ENCODE measurements at regions not wholly inside any gene's neighbourhood (a gene's known extent, or its start where the extent isn't known, plus 50 kb on each side); places are given as distances from the start of the nearest gene placed in this dataset.

DNA sequence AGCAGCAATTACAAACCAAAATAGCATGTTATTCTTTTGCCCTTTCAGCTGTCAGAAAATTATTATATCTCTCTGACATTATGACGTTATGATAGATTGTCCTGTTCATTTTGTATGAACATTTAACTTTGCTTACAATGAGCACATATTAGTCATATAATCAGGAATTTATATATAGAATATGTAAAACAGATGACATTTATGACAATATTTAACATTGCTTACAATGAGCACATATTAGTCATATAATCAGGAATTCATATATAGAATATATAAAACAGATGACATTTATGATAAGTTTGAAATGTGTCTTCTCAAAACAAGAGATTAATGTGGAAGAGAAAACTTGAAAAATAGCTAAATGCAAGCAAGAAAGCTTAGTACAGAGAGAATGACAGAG lies 1180.2 kb downstream of the CDH12 start:
- H3K27ac ChIP-seq (ENCODE audit: low read length), result no peak overlapping the region
- no peak overlapping the region for H3K4me2 ChIP-seq (ENCODE audit: low read depth, low read length)
- no peaks in the 10 kb centered on the region for H3K27me3 ChIP-seq (replicated peaks; ENCODE audit: insufficient read depth, low read length)
- no peak overlapping the region for H3K9ac ChIP-seq (ENCODE audit: low read length)
- H3F3A ChIP-seq (ENCODE audit: insufficient read depth, low read length), result no peaks in the 10 kb centered on the region
- H3K9me3 ChIP-seq (replicated peaks; ENCODE audit: insufficient read depth, low read length), result no peaks in the 10 kb centered on the region
- TF ChIP-seq EZH2phosphoT487 (IDR thresholded peaks at IDR 0.05; ENCODE audit: low read length) (no peak), EZH2 (optimal IDR thresholded peaks at IDR 0.05; ENCODE audit: low read depth, low read length) (no peak), CTCF (IDR thresholded peaks at IDR 0.05; ENCODE audit: low read length) (no peak)
- H3K36me3 ChIP-seq (replicated peaks; ENCODE audit: insufficient read depth, low read length), result no peaks in the 10 kb centered on the region
- H2AFZ ChIP-seq (ENCODE audit: low read length), result no peak overlapping the region
- 0 out of 2 replicates have a peak, but pooled peaks cover 2% of the 10 kb centered on the region for H3K9me2 ChIP-seq (replicated peaks; ENCODE audit: insufficient read depth, low read length)
- H4K20me1 ChIP-seq (ENCODE audit: insufficient read depth, low read length), result no peaks in the 10 kb centered on the region
- DNase-seq, result no peak
- H3K4me3 ChIP-seq (ENCODE audit: low read length), result no peak overlapping the region
- H3K79me2 ChIP-seq (ENCODE audit: low read length), result no peaks in the 10 kb centered on the region
- no peaks in the 10 kb centered on the region for H3K4me1 ChIP-seq (ENCODE audit: low read length)

- H3K9ac ChIP-seq (ENCODE audit: low read length), result no peak overlapping the region
- TF ChIP-seq CTCF (IDR thresholded peaks at IDR 0.05; ENCODE audit: low read length), result no peak
- no peak for TF ChIP-seq EZH2phosphoT487 (IDR thresholded peaks at IDR 0.05; ENCODE audit: low read length)
- TF ChIP-seq EZH2 (optimal IDR thresholded peaks at IDR 0.05; ENCODE audit: low read depth, low read length), result no peak
- no peaks in the 10 kb centered on the region for H3K4me1 ChIP-seq (ENCODE audit: low read length)
- H3K9me2 ChIP-seq (replicated peaks; ENCODE audit: insufficient read depth, low read length), result 0 out of 2 replicates have a peak, but pooled peaks cover 2% of the 10 kb centered on the region
- no peak overlapping the region for H3K27ac ChIP-seq (ENCODE audit: low read length)
- H3K4me3 ChIP-seq (ENCODE audit: low read length), result no peak overlapping the region
- H2AFZ ChIP-seq (ENCODE audit: low read length), result no peak overlapping the region
- DNase-seq, result no peak
- H3K9me3 ChIP-seq (replicated peaks; ENCODE audit: insufficient read depth, low read length), result no peaks in the 10 kb centered on the region
- H4K20me1 ChIP-seq (ENCODE audit: insufficient read depth, low read length), result no peaks in the 10 kb centered on the region
- no peaks in the 10 kb centered on the region for H3K79me2 ChIP-seq (ENCODE audit: low read length)
- no peaks in the 10 kb centered on the region for H3F3A ChIP-seq (ENCODE audit: insufficient read depth, low read length)
- no peak overlapping the region for H3K4me2 ChIP-seq (ENCODE audit: low read depth, low read length)
- H3K27me3 ChIP-seq (replicated peaks; ENCODE audit: insufficient read depth, low read length), result no peaks in the 10 kb centered on the region
- no peaks in the 10 kb centered on the region for H3K36me3 ChIP-seq (replicated peaks; ENCODE audit: insufficient read depth, low read length)
Measured at GRCh38 chr5:21672360-21672759, 1180.8 kb downstream of the CDH12 start.

DNA sequence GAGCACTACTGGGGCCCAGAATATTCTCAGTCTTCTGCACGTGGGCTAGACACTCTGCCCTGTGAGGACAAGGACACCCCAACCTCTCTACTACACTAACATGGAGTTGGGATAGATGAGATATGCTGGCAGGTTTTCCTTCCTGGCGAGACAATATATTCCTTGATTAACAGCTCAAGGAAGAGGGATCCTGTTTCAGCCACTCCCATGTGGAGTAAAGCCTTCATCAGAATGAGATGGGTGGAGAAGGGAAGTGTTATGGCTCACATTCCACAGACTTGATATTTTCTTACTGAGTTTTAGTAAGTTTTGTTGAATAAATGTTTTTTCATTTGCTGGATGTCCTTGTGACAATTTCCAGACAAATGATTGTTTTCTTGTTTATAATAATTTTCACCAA lies 1187.6 kb downstream of the CDH12 start:
- no peaks in the 10 kb centered on the region for H3K9me3 ChIP-seq (replicated peaks; ENCODE audit: insufficient read depth, low read length)
- no peak overlapping the region for H3K27ac ChIP-seq (ENCODE audit: low read length)
- H2AFZ ChIP-seq (ENCODE audit: low read length), result no peak overlapping the region
- H3K27me3 ChIP-seq (replicated peaks; ENCODE audit: insufficient read depth, low read length), result no peaks in the 10 kb centered on the region
- no peaks in the 10 kb centered on the region for H3K79me2 ChIP-seq (ENCODE audit: low read length)
- no peaks in the 10 kb centered on the region for H3K36me3 ChIP-seq (replicated peaks; ENCODE audit: insufficient read depth, low read length)
- H4K20me1 ChIP-seq (ENCODE audit: insufficient read depth, low read length), result no peaks in the 10 kb centered on the region
- no peak overlapping the region for H3K4me2 ChIP-seq (ENCODE audit: low read depth, low read length)
- H3K4me3 ChIP-seq (ENCODE audit: low read length), result no peak overlapping the region
- H3F3A ChIP-seq (ENCODE audit: insufficient read depth, low read length), result no peaks in the 10 kb centered on the region
- 0 out of 2 replicates have a peak, but pooled peaks cover 2% of the 10 kb centered on the region for H3K9me2 ChIP-seq (replicated peaks; ENCODE audit: insufficient read depth, low read length)
- no peak overlapping the region for H3K9ac ChIP-seq (ENCODE audit: low read length)
- no peaks in the 10 kb centered on the region for H3K4me1 ChIP-seq (ENCODE audit: low read length)
- DNase-seq, result no peak
- TF ChIP-seq CTCF (IDR thresholded peaks at IDR 0.05; ENCODE audit: low read length) (no peak), EZH2 (optimal IDR thresholded peaks at IDR 0.05; ENCODE audit: low read depth, low read length) (no peak), EZH2phosphoT487 (IDR thresholded peaks at IDR 0.05; ENCODE audit: low read length) (no peak)

Data from MM.1S (cell line).